NCI-H1694 (cell line): ENCODE measurements at regions not wholly inside any gene's neighbourhood (a gene's known extent, or its start where the extent isn't known, plus 50 kb on each side); places are given as distances from the start of the nearest gene placed in this dataset.

ENCODE experiments used
- DNase-seq: peaks from one replicate; lab custom pipeline; 2025; lab: John Stamatoyannopoulos, UW

GRCh38 chr4:60759518-60760245, 440.4 kb upstream of the ADGRL3 start:
- no peak for DNase-seq

GRCh38 chr4:60780874-60781273, 419.3 kb upstream of the ADGRL3 start:
- no peak for DNase-seq

GRCh38 chr4:60790608-60791007, 409.5 kb upstream of the ADGRL3 start:
- DNase-seq, result no peak

GRCh38 chr4:60794372-60794771, 405.8 kb upstream of the ADGRL3 start:
- no peak for DNase-seq

GRCh38 chr4:60799214-60799613, 400.9 kb upstream of the ADGRL3 start:
- no peak for DNase-seq

- DNase-seq, result no peak
These were observed 399.4 kb upstream of the ADGRL3 start for GRCh38 chr4:60800701-60801100.

- peak; percentile 38 for DNase-seq
These were observed 394.4 kb upstream of the ADGRL3 start for GRCh38 chr4:60805500-60806313.

GRCh38 chr4:60808726-60809485, 391.2 kb upstream of the ADGRL3 start:
- DNase-seq, result no peak

GRCh38 chr4:60809486-60809800, 390.7 kb upstream of the ADGRL3 start:
- no peak for DNase-seq

GRCh38 chr4:60812811-60813210, 387.3 kb upstream of the ADGRL3 start:
- DNase-seq, result no peak

GRCh38 chr4:60814549-60814948, 385.6 kb upstream of the ADGRL3 start:
- DNase-seq, result no peak

GRCh38 chr4:60817609-60818008, 382.5 kb upstream of the ADGRL3 start:
- no peak for DNase-seq

- DNase-seq, result peak; percentile 6
These were observed 377.1 kb upstream of the ADGRL3 start for GRCh38 chr4:60822986-60823385.

GRCh38 chr4:60840020-60840419, 360.1 kb upstream of the ADGRL3 start:
- DNase-seq, result no peak

GRCh38 chr4:60846678-60847077, 353.4 kb upstream of the ADGRL3 start:
- no peak for DNase-seq

GRCh38 chr4:60847614-60848013, 352.5 kb upstream of the ADGRL3 start:
- DNase-seq, result no peak

GRCh38 chr4:60857130-60857753, 342.9 kb upstream of the ADGRL3 start:
- no peak for DNase-seq

GRCh38 chr4:60863442-60863841, 336.7 kb upstream of the ADGRL3 start:
- DNase-seq, result no peak

GRCh38 chr4:60865273-60865672, 334.9 kb upstream of the ADGRL3 start:
- no peak for DNase-seq

GRCh38 chr4:60868232-60868960, 331.7 kb upstream of the ADGRL3 start:
- DNase-seq, result no peak

GRCh38 chr4:60879135-60879701, 320.9 kb upstream of the ADGRL3 start:
- no peak for DNase-seq
